CD1c-positive myeloid dendritic cell (primary cell): ENCODE measurements at regions not wholly inside any gene's neighbourhood (a gene's known extent, or its start where the extent isn't known, plus 50 kb on each side); places are given as distances from the start of the nearest gene placed in this dataset.

Experiments used
- DNase-seq: peaks from one replicate; pipeline ENCODE4 v3.0.0-alpha.2; 2016; ENCODE audit errors: extremely low spot score

DNA sequence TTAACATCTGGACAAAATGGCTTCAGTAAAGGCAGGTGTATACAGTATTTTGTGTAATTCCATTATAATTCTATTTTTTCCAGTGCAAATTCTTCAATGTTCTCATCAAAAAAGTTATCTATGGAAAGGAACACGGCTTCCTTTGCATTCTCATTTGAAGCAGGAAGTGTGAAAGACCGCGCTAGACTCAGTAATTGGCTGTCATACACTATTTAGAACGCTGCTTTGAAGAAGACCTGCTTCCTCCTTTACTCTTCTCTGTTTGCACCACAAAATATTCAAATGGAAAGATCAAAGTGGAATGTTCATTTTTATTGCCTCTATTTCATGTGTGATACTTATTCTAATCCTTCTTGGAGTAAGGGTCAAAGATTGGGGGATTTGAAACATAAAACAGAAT is 883.7 kb downstream of the TSN start:
- DNase-seq = no peak

DNA sequence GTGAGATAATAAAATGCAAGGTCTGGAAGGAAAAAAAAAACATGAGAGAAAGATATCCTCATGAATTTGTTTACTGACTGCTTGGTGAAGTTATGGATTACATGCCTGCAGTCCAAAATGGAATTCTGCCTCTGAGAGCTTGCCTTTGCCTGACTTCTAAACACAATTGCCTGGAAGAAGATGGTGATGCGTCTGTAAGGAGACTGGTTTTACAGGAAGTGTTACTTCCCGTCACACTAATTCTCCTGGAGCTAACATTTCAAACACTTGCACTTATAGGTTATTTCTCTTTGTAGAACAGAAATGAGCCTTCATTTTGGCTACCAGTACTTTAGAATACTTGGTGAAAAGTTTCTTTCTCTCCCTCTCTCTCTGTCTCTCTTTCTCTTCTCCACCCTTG is 884.3 kb downstream of the TSN start:
- DNase-seq = no peak

DNA sequence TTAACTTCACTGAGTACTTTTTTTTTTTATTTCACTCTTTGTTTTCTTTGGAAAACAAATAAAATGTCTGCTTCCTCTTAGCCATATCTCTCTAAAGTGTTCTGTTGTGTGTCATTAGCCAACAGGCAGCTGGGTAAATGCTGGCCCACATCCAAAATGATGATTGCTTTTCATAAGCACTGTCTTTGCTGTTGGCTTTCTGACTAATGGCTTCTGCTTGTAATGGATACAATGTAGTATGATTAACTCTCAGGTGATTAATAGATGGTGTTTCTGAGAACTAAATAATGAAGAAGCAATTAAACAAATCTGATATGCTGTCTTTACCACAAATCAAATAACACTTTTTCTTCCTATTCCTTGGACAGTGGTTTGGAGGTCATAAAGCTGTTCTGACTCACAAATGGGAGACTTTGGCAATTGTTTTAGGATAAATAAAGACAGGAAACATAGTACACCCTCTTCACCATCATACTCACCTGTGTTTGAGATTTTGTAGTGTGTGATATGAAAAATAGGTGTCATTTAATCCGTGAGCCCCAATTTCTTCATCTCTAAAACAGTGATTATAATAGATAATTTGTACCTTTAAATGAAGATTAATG is 888.4 kb downstream of the TSN start:
- no peak for DNase-seq

DNA sequence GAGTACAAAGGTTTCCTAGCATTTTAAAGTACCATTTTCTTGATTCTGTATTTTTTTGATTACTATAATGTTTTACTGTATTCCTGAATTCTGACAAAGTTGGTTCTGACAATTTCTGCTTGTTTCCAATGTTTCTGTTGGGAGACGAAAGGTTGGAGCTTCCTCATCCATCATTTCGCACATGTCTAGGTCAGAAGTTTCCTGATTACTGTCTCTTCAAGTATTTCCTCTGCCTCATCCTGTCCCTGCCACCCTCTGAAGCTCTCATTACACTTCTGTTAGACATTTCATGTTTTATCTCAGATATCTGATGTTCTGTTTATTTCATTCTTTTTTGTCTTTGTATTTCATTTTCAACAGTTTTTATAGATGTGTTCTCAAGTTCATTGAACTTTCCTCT is 895.8 kb downstream of the TSN start:
- DNase-seq = no peak

DNA sequence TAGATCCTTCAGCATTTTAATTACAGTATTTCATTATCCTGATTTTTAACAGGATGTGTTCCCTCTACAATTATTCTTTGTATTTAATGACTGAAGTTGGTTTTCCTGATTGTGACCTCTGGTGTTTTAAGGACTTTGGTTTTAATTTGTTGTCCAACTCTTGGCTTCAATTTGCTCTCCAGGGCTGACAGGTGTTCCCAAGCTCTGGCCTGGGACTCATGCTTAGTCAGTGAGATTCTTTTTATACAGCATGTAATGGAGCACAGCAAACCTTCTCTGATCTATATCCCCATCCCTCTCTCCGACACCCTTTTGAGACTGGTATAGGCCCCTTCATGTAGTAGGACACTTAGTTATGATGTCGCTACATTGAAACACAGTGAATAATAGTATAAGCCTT is 896.3 kb downstream of the TSN start:
- no peak for DNase-seq

DNA sequence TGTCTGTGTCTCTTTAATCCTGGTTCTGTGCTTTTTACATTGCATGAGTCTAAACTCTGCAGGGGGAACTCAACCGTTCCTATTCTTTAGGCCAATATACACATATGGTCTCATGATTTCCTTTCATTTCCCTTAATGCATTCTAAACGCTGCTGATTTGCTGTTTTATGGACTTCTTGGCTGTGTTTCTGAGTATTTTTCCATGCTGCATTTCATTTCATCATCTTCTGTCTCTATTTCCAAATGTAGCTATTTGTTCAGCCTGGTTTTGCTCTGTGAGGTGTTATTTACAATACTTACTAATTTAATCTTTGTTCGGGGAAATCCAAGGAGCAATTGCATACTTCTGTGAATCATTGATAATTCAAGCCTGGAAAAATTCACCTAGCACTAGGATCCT is 897.2 kb downstream of the TSN start:
- no peak for DNase-seq

DNA sequence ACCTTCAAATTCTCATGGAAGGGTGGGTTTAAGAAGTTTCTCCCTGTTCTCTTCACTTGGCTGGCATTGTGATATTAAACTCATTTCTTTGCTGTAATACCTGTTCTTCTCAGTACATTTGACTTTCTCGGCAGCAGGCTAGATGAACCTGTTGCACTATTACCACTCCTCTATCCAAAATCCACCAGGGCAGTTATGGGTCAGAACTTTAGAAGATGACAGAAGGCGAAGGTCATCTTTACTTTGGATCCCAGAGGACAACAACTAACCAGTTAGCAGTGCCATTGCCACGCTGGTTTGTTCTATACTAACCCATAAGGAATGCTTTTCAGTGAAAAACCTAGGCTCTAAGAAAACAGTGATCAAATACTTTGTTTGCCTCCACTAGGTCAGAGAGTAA is 901.0 kb downstream of the TSN start:
- DNase-seq = no peak

DNA sequence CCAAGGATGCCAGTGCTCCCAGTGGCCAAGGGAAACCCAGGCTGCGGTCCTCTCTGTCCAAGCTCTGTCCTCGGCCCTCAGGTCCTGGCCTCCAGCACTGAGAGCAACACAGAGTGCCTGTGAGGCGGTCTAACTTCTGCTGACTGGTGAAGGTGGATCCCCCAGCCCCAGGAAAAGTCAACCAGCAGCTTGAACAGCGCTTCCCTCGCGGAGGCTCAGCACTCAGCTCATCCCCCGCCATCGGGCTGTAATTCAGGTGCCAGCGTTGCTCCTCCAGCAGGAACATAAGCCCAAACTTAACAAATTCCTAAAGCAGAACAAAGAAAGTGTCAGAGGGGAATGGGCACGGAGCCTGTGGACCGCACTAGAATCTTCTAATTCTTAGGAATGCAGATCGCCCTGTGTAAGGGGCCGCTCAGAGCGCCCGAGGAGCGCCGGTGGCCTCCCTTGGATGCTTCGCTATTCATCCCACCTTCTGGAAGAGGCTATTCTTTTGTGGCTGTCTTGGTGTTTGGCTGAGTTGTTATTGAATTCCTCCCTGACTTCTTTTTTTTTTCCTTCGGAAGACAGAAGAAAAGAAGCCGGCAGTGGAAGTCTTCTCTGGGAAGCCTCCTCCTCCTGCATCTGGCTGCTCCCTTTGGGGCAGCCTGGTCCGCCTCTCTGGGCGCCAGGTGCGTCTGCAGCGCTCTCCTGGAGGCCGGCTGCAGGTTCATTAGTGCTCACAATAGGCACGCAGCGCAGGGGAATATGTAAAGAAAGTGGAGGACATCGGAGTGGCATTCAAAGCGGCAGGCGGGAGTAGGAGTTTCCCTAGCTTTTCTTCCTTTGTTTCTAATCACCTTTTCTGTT is 905.6 kb downstream of the TSN start:
- DNase-seq = no peak

DNA sequence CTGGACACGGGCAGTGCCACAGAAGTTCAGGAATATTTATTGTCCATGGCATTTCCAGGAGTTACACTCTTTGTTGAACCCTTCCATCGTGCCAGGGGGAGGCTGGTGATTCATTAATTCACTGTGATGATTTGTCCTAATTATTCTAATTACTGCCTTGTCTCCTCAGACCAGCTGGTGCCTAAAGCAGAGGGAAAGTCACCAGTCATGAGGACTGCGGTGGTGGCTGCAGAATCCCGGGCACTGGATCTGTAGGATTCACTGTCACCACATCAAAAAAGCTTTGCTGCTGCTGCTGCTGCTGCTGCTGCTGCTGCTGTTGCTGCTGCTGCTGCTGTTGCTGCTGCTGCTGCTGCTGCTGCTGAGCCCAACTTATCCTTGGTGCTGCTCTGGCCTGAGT is 908.2 kb downstream of the TSN start:
- no peak for DNase-seq

DNA sequence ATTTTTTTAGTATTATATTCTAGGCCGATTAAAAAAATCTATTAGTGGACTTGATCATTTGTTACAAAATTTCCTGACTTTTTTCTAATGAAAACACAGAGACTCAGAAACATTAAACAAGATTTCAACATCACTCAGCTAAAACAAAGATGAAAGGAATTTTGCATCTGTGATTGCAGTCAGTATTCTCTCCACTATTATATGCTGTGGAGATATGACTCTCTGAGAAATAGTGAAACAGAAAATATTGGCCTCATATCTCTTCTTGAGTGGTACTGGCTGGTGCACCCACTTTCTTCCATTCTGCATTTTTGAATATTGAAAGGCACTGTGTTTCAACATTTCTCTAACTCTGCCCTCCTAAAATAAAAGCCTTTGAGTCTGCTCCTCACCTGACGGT is 914.2 kb downstream of the TSN start:
- no peak for DNase-seq

DNA sequence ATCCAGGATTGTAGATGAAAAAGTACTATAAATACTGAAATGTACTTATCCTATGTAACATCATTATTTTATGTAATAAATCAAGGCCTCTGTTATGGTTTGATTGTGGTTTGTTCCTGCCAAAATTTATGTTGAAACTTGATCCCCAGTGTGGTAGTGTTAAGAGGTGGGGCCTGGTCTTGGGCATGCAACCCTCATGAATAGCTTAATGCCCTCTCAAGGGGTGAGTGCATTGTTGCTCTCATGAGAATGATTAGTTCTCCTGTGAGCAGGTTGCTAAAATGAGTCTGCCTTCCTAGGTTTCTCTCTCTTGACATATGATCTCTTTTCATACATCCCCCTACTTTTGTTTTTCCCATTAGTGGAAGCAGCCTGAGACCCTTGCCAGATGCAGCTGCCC is 915.4 kb downstream of the TSN start:
- DNase-seq = no peak

DNA sequence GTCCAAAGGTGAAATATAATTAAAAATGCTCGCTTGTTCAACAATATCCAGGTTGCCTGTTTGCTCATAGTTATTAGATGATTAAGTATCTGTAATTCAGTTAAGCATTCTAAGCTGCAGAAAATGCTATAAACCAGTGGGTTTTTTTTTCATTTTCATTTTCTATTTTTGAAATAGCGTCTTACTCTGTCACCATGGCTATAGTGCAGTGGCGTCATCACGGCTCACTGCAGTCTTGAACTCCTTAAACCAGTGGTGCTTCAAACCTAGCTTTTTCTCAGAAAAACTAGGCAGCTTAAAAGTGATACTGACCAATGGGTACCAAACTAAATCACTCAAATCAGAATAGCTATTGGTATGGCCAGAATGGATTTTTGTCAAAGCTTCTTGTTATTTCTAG is 925.2 kb downstream of the TSN start:
- DNase-seq = no peak

DNA sequence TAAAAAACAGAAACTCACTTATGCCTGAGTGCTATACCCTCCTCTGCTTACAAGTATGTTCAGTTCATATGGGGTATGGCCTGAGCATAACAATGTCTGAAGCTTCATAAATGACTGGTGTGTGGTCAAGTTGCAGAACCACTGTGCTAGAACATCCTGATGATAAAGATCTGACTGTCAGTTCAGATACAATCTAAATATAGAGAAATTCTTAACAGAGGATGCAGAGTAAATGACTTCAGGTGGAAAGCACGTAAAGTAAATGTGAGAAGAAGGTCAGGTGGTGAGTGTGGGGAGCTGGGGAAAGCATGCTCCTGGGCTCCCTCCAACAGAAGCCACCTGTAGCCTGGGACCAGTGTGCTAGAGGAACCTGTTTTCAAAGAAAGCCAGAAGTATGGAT is 926.2 kb downstream of the TSN start:
- no peak for DNase-seq

DNA sequence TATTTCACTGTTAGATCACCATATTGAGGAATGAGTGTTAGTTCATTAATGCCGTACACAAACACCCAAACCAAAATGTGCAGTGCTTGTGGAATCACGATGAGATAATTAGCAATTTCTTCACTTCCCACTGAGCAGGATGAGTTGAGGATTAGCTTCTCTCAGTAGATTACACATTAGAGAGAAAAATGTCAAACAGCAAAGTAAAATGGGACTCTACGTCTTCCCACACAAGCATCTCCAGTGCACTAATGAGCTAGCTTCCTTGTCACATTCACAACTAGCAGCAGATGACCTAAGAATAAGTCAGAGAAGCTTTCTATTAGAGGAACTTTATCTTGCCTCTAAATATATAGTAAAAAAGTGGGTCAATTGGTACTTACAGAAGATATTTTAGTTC is 926.9 kb downstream of the TSN start:
- no peak for DNase-seq

DNA sequence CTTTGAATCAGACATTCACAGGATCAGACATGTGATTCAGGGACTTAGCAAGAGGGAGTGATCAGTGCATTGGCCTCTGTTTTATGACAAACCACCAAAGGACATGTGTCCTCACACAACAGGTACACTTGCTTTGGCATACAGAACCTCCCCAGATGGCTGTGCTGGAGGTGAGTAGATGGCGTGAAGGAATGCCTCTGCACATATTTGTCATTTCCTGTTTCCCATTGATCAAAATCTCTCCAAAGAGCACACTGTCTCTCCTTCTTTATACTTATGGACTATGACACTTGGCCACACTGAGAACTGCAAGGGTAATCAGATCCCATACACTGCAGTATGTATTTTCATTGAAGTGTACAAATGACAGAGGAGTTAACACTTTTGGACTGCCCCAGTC is 927.6 kb downstream of the TSN start:
- no peak for DNase-seq

DNA sequence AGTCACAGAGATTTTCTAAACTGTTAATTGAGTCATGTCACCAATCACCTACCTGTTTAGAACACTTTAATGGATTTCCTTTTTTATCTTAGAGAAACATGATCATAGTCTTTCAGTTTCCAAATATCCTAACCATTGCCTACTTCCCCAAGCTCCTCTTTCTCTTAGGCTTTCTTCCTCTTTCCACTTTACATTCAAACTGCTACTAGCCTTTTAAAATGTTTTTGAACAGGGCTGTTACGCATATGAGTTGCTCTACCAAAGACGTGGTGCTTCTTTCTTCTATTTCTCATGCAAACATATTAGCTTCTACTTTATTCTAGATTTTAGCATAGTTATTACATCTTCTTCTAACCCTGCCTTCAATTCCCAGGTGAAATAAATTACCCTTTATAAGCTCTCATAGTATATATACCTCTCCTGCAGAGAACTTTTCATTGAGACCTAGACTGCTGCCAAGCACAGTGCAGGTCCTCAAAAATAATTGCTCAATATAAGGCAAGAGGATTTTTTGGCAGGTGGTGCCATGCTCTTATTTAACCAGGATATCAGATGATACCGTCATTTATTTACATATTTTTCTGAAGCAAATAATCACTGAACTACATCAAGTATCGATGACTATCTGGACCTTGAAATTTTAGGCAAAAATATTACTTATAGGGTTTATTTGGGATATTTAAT is 937.1 kb downstream of the TSN start:
- peak; percentile 5 for DNase-seq

DNA sequence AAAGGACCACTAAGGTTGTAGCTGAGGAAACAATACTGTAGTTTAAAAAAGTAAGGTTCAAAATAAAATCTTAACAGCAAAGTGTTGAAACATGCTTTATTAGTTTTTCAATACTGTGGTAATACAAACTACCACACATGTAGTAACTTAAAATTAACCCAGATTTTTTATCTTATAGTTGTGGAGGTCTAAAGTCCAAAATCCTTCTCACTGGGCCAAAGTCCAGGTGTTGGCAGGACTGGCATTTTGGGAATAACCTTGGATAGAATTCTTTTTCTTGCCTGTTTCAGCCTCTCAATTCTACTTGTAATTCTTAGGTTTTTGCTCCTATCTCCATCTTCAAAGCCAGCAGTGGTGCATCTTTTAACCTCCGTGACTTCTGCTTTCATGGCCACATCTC is 942.0 kb downstream of the TSN start:
- no peak for DNase-seq

DNA sequence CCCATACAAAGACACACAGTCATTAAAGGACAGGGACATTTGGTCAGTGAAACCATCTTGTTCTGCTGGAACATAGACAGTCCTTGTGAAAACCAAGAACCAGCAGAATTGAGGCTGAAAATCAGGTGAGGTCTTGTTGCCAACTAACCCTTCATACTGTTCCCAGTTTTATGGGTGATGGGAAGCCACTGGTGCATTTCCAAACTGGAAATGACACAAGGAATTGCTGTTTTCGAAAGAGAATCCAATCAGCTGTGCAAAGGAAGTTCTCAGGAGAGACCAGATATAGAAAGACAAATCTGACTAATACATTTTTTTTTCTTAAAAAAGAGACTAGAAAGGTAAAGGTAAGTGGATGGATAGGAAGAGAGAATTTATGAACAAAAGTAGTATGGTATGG is 948.2 kb downstream of the TSN start:
- DNase-seq = no peak

DNA sequence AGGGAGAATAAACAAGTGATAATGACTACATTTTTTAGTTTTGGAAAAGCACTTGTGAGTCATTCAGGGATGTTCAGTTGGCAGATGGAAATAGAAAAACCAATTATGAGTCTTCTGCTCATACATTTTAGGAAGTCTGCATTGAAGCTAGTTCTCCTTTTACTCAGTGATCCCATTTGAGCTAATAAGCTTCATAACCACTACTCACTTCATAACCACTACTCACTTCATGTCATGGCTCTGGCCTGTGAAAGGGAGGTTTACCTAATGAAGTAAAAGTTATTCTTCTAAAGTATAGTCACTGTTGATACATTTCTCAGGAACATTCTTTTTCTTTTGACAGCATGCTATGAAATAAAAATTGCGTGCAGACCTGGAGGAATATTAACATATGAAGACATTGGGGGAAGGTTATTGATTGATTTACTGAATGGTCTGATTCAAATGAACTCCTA is 948.7 kb downstream of the TSN start:
- DNase-seq = peak; percentile 46

DNA sequence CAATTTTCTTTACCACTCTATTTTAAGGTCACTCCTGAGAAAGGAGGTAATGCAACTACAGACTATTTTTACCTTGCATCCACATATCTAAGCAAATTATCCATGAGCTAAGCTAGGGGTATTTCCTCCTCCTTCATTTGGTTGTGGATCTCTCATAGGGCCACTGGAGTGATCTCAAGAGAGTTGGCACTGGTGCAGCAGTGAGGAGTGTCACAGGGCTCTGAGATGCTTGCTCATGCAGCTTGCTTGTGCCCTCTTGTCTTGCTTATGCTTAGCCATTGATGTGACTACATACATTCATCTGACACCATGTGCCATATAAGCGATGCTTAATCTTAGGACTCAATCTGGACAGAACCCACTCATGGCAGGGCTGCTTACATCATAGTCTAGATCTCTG is 950.3 kb downstream of the TSN start:
- DNase-seq = no peak

DNA sequence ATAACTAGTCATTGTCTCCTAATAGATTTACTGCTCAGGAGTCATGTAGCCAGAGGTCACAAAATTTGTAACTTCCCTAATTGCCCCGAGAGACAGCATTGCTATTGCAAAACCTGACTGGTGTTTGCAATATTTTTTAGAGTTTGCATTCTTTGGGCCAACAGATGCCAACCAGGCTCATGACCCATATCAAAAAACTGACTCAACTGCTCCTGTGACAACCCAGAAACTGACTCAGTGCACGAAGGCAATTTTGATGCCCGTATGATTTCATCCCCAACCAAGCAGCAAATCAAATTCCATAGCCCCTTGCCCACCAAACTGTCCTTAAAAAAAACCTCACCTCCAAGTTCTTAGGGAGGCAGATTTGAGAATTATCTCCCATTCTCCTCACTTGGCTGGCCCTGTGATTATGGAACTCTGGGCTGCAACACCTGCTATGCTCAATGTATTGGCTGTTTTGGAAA is 951.3 kb downstream of the TSN start:
- peak; percentile 62 for DNase-seq

DNA sequence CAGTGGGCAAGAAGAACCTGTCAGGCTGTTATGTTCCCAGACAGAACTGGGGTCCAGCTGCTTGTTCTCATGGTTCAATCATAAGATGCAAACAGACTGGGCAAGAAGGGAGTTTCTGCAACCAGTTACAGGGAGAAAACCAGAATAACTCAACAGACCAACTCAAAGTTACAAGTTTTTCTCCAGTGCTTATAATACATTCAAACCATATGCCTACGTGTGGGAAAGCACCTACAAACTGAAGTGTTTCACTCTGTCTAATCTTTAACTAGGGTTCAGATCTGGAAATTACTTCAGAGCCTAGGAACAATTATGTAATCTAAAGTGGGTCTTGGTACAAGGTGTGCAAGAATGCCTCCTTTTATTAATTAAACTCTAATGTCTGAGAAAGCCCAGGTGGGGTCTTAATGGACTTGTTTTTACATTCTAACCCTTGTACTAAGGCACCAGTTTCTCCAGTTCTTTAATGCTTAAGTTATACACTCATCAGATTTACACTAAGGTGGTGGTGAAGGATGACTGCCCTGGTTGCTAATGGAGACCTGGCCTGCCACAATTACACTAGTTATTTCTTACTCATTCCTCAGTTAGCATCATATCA is 951.9 kb downstream of the TSN start:
- DNase-seq = no peak

DNA sequence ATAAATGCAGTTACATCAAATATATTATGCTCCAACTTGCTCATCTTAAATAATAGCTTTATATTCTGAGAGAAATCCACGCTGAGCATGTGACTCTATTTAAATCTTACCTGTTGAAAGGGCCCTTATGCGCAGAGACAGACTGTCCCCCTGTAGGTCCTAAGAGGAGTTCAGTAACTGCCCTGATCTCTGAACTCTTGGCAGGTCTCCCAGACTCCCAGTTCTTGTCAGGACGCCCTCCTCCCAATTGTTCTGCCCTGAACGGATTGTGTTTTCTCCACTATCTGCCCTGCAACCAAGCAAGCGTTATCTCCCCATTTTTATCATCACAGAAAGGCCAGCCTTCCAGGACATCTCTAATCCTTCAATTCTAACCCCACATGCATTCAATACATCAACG is 954.6 kb downstream of the TSN start:
- no peak for DNase-seq
